IMR-90 (cell line): ENCODE measurements at regions not wholly inside any gene's neighbourhood (a gene's known extent, or its start where the extent isn't known, plus 50 kb on each side); places are given as distances from the start of the nearest gene placed in this dataset.
A peak's percentile ranks its signal among the peaks of the same experiment; 100 is the strongest.

ENCODE experiments used
- ATAC-seq: fragments of 200-7000 bp; cut with Tn5 transposase; 2 replicates; pipeline ENCODE4 v1.9.1; 2020; ENCODE audit warnings: low read depth, mild to moderate bottlenecking, moderate library complexity
- BruUV-seq: library from RNA; stranded (reverse); fragments of 400-500 nt; replicated peaks from 2 replicates; lab custom pipeline; 2021; lab: Mats Ljungman, UMichigan
- CTCF ChIA-PET: fragments of 300-600 bp; formaldehyde crosslinking; extraction: SDS; loops from one replicate; lab custom pipeline; 2021; ENCODE audit warnings: antibody characterized with exemption; lab: Yijun Ruan, JAX
- POLR2A ChIA-PET: fragments of 300-600 bp; sonication (Branson Sonifier 250); formaldehyde crosslinking; loops from one replicate; lab custom pipeline; 2022; ENCODE audit warnings: antibody characterized with exemption; ENCODE audit not compliant: unreplicated experiment; lab: Charles Lee
- DNase-seq: peaks from one replicate; pipeline ENCODE4 v3.0.0; 2013
- H2AFZ ChIP-seq: replicated peaks from 2 replicates; pipeline ENCODE3; 2013; ENCODE audit warnings: low read length, mild to moderate bottlenecking; ENCODE audit not compliant: poor library complexity
- H2AK5ac ChIP-seq: 2 replicates; pipeline ENCODE4 v1.6.1; 2013; ENCODE audit warnings: low read depth, low read length, inconsistent platforms
- H2AK9ac ChIP-seq: replicated peaks from 2 replicates; pipeline ENCODE3; 2013; ENCODE audit warnings: mild to moderate bottlenecking, low read depth, low read length, moderate library complexity; ENCODE audit not compliant: poor library complexity
- H2BK120ac ChIP-seq: 2 replicates; pipeline ENCODE4 v1.6.1; 2013; ENCODE audit warnings: low read depth, low read length, inconsistent platforms
- H2BK15ac ChIP-seq: 3 replicates; pipeline ENCODE4 v1.6.1; 2013; ENCODE audit warnings: low read depth, low read length, inconsistent platforms
- H2BK20ac ChIP-seq: 2 replicates; pipeline ENCODE4 v1.6.1; 2013; ENCODE audit warnings: low read depth, mild to moderate bottlenecking, inconsistent platforms, low read length, moderate library complexity
- H2BK5ac ChIP-seq: 2 replicates; pipeline ENCODE4 v1.6.1; 2013; ENCODE audit warnings: mild to moderate bottlenecking, low read depth, low read length, inconsistent platforms; ENCODE audit not compliant: poor library complexity, severe bottlenecking
- H3K14ac ChIP-seq: replicated peaks from 2 replicates; pipeline ENCODE4 v1.6.1; 2013; ENCODE audit warnings: low read depth, low read length, inconsistent platforms
- H3K18ac ChIP-seq: 2 replicates; pipeline ENCODE4 v1.6.1; 2013; ENCODE audit warnings: low read depth, low read length, control low read depth
- H3K23ac ChIP-seq: 2 replicates; pipeline ENCODE4 v1.6.1; 2013; ENCODE audit warnings: low read depth, low read length, inconsistent platforms
- H3K27ac ChIP-seq: 2 replicates; pipeline ENCODE4 v1.5.1; 2013; ENCODE audit warnings: mild to moderate bottlenecking, control low read depth, low read length; ENCODE audit not compliant: insufficient read depth
- H3K27me3 ChIP-seq: 2 replicates; pipeline ENCODE4 v1.6.1; 2013; ENCODE audit warnings: low read length; ENCODE audit not compliant: control insufficient read depth, insufficient read depth
- H3K36me3 ChIP-seq: 2 replicates; pipeline ENCODE4 v1.6.1; 2013; ENCODE audit warnings: low read length, mixed read lengths; ENCODE audit not compliant: control insufficient read depth, insufficient read depth
- H3K4ac ChIP-seq: 2 replicates; pipeline ENCODE4 v1.6.1; 2013; ENCODE audit warnings: low read depth, low read length, inconsistent platforms
- H3K4me1 ChIP-seq: 2 replicates; pipeline ENCODE4 v1.6.1; 2013; ENCODE audit warnings: low read length, mixed read lengths; ENCODE audit not compliant: control insufficient read depth, insufficient read depth
- H3K4me2 ChIP-seq: 2 replicates; pipeline ENCODE4 v1.6.1; 2013; ENCODE audit warnings: low read depth, mild to moderate bottlenecking, control low read depth, low read length, moderate library complexity
- H3K4me3 ChIP-seq: 2 replicates; pipeline ENCODE4 v1.5.1; 2013; ENCODE audit warnings: low read depth, mild to moderate bottlenecking, control low read depth, low read length, moderate library complexity; ENCODE audit not compliant: insufficient read depth
- H3K56ac ChIP-seq: 2 replicates; pipeline ENCODE4 v1.6.1; 2013; ENCODE audit warnings: low read length, inconsistent platforms; ENCODE audit not compliant: insufficient read depth; ENCODE audit errors: extremely low read depth
- H3K79me1 ChIP-seq, 2 experiments: 2 replicates each; pipeline ENCODE4 v1.6.1; 2013; ENCODE audit warnings: low read length in 2 of 2, inconsistent platforms in 1 of 2, low read depth in 1 of 2
- H3K9ac ChIP-seq: 2 replicates; pipeline ENCODE4 v1.6.1; 2013; ENCODE audit warnings: low read depth, low read length, control low read depth
- H3K9me1 ChIP-seq: 2 replicates; pipeline ENCODE4 v1.6.1; 2013; ENCODE audit warnings: low read length, inconsistent platforms; ENCODE audit not compliant: insufficient read depth
- H3K9me3 ChIP-seq: 2 replicates; pipeline ENCODE4 v1.6.1; 2013; ENCODE audit warnings: low read length; ENCODE audit not compliant: control insufficient read depth, insufficient read depth
- H4K20me1 ChIP-seq: 2 replicates; pipeline ENCODE4 v1.6.1; 2013; ENCODE audit warnings: low read length, inconsistent platforms; ENCODE audit not compliant: insufficient read depth
- H4K5ac ChIP-seq: 2 replicates; pipeline ENCODE4 v1.6.1; 2013; ENCODE audit warnings: mild to moderate bottlenecking, low read depth, low read length, control low read depth
- H4K8ac ChIP-seq, 2 experiments: 2 replicates each; pipeline ENCODE4 v1.6.1; 2013; ENCODE audit warnings: low read depth in 2 of 2, low read length in 2 of 2, control low read depth in 1 of 2, inconsistent platforms in 1 of 2
- H4K91ac ChIP-seq: 2 replicates; pipeline ENCODE4 v1.6.1; 2013; ENCODE audit warnings: low read depth, low read length, inconsistent platforms; ENCODE audit not compliant: insufficient read depth
- CHD1 ChIP-seq: IDR thresholded peaks from 2 replicates; pipeline ENCODE4 v1.6.1; 2012; ENCODE audit warnings: low read depth, low read length, improper control_type of control experiment
- MAFK ChIP-seq: IDR thresholded peaks from 2 replicates; pipeline ENCODE4 v1.6.1; 2012; ENCODE audit warnings: low read depth, low read length, improper control_type of control experiment
- WGBS, 2 experiments: methylation state at CpG; one replicate each; pipeline versions ENCODE4 v1.1.5 to v1.1.7; 2013; ENCODE audit warnings: missing lambda C conversion rate in 2 of 2; ENCODE audit not compliant: insufficient read length in 1 of 2; ENCODE audit errors: extremely low coverage in 2 of 2; 5-methylcytosine and 5-hydroxymethylcytosine counted together
- dilution Hi-C: fragments of 300-500 bp; cut with HindIII; formaldehyde crosslinking; loops from one replicate; pipeline ENCODE4 v1.14.3; 2018; ENCODE audit warnings: low sequenced_read_pairs; ENCODE audit not compliant: unreplicated experiment
- in situ Hi-C: fragments of 300-500 bp; cut with MboI; formaldehyde crosslinking; loops from 3 replicates; pipeline ENCODE4 v1.14.3; 2019; ENCODE audit warnings: low sequenced_read_pairs, inconsistent platforms, mixed read lengths
- intact Hi-C: fragments of 100-400 bp; cut with micrococcal nuclease; formaldehyde crosslinking; loops from 2 replicates; pipeline ENCODE4 v1.10.0; 2022

- no peak overlapping the region for H3K4ac ChIP-seq
- H3K4me3 ChIP-seq, result no peak overlapping the region
- H2AK5ac ChIP-seq, result no peak overlapping the region
- H3K56ac ChIP-seq, result no peak overlapping the region
- H2AK9ac ChIP-seq, result no peak overlapping the region
- H3K79me1 ChIP-seq, result no peaks in the 10 kb centered on the region
- no peak overlapping the region for H3K27ac ChIP-seq
- DNase-seq (no peak), ATAC-seq (no peak)
- no peaks in the 10 kb centered on the region for H3K27me3 ChIP-seq
- H3K9me1 ChIP-seq, result no peaks in the 10 kb centered on the region
- H3K14ac ChIP-seq, result no peak overlapping the region
- H2BK15ac ChIP-seq, result no peak overlapping the region
- H3K18ac ChIP-seq, result no peak overlapping the region
- intact Hi-C loops (no loop called here), dilution Hi-C loops (no loop called here), in situ Hi-C loops (no loop called here)
- H3K36me3 ChIP-seq, result no peaks in the 10 kb centered on the region
- peaks cover 11% of the 10 kb centered on the region for H3K4me1 ChIP-seq
- no peak overlapping the region for H2BK120ac ChIP-seq
- H2BK5ac ChIP-seq, result no peak overlapping the region
- no peak overlapping the region for H4K8ac ChIP-seq
- H3K23ac ChIP-seq, result no peak overlapping the region
- CTCF ChIA-PET, result no interaction called here
- H4K20me1 ChIP-seq, result no peaks in the 10 kb centered on the region
- H3K4me2 ChIP-seq, result no peak overlapping the region
- H3K9me3 ChIP-seq, result no peaks in the 10 kb centered on the region
- no peak overlapping the region for H2AFZ ChIP-seq
- no TSS peak for BruUV-seq
- POLR2A ChIA-PET, result no interaction called here
- H3K9ac ChIP-seq, result no peak overlapping the region
- no peak overlapping the region for H4K5ac ChIP-seq
- no peak overlapping the region for H4K91ac ChIP-seq
- H2BK20ac ChIP-seq, result no peak overlapping the region
- peak; percentile 21; the same call in 1 of the 2 replicates for TF ChIP-seq MAFK
- no peak for TF ChIP-seq CHD1
- WGBS, 2 experiments, result no CpG with 5 or more reads among the region's 3 CpGs
Measured at GRCh38 chr1:96358057-96358456, 363.5 kb upstream of the PTBP2 start.
